AG10803 (cell line): ENCODE measurements at regions not wholly inside any gene's neighbourhood (a gene's known extent, or its start where the extent isn't known, plus 50 kb on each side); places are given as distances from the start of the nearest gene placed in this dataset.

Experiments used
- DNase-seq: peaks from one replicate; pipeline ENCODE4 v3.0.0; 2010; ENCODE audit warnings: low read depth
- H3K4me3 ChIP-seq: 2 replicates; pipeline ENCODE4 v1.5.1; 2011; ENCODE audit warnings: mild to moderate bottlenecking, low read length, control low read depth
- CTCF ChIP-seq: conservative IDR thresholded peaks from 2 replicates; pipeline ENCODE4 v1.5.1; 2011; ENCODE audit warnings: mild to moderate bottlenecking, low read length, control low read depth, inconsistent platforms

GRCh38 chr7:22676385-22676784 lies 50.6 kb upstream of the IL6 start:
- no peak for TF ChIP-seq CTCF
- no peak for DNase-seq
- H3K4me3 ChIP-seq, result no peak overlapping the region

- H3K4me3 ChIP-seq, result no peak overlapping the region
- no peak for TF ChIP-seq CTCF
- DNase-seq, result peak; percentile 54
These were observed 51.1 kb upstream of the IL6 start for GRCh38 chr7:22675917-22676343.

- DNase-seq, result no peak
- no peak overlapping the region for H3K4me3 ChIP-seq
- TF ChIP-seq CTCF, result no peak
These were observed 51.6 kb upstream of the IL6 start for GRCh38 chr7:22675421-22675820.

GRCh38 chr7:22672846-22673680 lies 53.9 kb upstream of the IL6 start:
- no peak overlapping the region for H3K4me3 ChIP-seq
- TF ChIP-seq CTCF, result no peak
- DNase-seq, result no peak

GRCh38 chr7:22671177-22671879 lies 55.7 kb upstream of the IL6 start:
- H3K4me3 ChIP-seq, result no peak overlapping the region
- no peak for TF ChIP-seq CTCF
- peak; percentile 69 for DNase-seq

- DNase-seq, result peak; percentile 66
- no peak overlapping the region for H3K4me3 ChIP-seq
- TF ChIP-seq CTCF, result no peak
These were observed 56.6 kb upstream of the IL6 start for GRCh38 chr7:22670422-22670815.
